Fibroblast of skin of back (primary cell): ENCODE measurements at regions not wholly inside any gene's neighbourhood (a gene's known extent, or its start where the extent isn't known, plus 50 kb on each side); places are given as distances from the start of the nearest gene placed in this dataset.

Experiments
- DNase-seq: peaks from one replicate; pipeline ENCODE4 v3.0.0-alpha.2; 2013

DNA sequence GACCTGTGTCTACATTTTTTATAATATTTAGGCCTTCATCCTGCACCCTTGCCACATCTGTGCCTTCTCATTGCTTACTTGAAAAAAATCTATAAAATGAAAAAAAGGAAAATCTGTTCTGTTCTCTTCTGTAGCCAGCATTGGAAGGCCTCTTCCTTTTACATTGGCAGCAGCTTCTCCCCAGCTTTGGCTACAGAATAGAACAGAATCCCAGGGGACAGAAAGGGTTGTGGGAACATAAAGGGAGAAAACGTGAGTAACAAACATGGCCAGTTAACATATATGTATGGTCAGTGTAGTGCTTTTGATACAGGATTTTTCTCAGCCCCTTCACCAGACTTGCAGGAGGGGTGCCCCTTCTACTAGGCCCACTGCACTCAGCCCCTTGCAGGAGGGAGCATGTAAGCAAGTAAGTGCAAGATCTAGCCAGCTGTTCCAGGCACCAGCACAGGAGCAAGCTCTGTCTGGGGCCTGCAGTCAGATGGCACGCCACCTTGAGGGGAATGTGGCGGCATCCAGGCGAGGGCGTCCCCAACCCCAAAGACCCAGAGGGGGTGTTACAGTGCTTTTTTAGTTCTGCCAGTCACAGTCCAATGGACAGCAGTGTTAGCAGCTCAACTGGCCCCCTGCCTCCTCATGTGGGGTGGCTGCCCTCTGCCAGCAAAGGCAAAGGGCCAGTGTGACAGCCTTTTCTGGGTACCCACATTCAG, 330.5 kb upstream of the ZNF462 start:
- no peak for DNase-seq

GRCh38 chr9:106534800-106535199, 328.2 kb upstream of the ZNF462 start:
- no peak for DNase-seq

- no peak for DNase-seq
These were observed 327.5 kb upstream of the ZNF462 start for GRCh38 chr9:106535439-106535838.

- DNase-seq, result no peak
These were observed 304.8 kb upstream of the ZNF462 start for GRCh38 chr9:106557996-106558667.

- no peak for DNase-seq
These were observed 302.4 kb upstream of the ZNF462 start for GRCh38 chr9:106560540-106560939.

DNA sequence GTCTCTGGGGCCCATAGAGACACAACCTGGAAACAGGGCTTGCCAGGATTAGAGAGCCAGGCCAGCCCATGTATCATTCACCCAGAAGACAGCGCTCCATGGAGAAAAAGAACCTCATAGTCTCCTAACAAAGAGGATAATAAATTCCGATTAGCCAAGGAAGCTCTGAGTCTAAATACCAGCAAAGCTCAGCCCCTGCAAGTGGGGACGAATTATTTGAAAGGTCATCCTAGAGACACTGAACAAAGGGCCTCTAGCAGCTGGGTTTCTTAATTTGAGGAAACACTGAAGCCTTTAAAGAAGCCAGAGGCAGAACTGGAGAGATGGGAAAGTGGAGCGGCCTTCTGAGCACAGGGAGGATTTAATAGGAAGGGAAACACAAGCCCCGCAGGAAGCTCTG, 287.1 kb upstream of the ZNF462 start:
- no peak for DNase-seq

- no peak for DNase-seq
These were observed 286.7 kb upstream of the ZNF462 start for GRCh38 chr9:106576232-106576760.

GRCh38 chr9:106577121-106577520, 285.8 kb upstream of the ZNF462 start:
- DNase-seq, result no peak

DNA sequence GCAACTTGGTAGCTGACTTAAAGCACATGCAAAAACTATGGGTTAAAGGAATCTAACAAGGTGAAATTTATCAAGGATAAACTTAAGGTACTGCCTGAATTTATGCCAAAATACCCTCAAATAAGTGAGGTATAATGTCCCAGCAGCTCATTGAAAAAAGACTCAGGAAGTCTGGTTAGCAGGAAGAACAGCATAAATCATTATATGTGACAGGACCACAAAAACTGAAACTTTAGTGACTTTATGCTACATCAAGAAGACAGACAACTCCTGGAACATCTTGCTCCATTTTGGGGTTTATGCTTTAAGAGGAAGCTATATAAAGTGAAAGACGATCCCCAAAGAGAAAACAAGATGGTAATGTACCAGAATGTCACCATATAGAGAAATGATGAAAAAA, 282.4 kb upstream of the ZNF462 start:
- no peak for DNase-seq

GRCh38 chr9:106581973-106582372, 281.0 kb upstream of the ZNF462 start:
- no peak for DNase-seq

GRCh38 chr9:106583751-106584150, 279.2 kb upstream of the ZNF462 start:
- no peak for DNase-seq

DNA sequence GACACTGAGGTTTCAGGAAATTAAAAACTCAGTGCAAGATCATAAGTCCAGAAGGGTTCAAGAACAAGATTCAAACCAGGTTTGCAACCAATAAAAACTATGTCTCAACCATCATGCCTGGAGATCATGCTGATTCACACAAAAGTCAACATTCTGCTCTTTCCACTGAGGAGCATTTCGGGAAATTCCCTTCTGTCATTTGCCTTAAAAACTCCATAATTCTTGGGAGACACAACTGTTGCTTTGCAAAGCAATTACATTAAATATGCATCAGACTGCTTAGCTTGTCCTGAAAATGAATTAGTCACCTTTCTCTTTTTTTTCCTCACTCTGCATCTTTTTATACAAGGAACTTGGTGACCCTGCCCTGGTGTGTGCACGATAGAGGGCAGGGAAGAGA, 275.9 kb upstream of the ZNF462 start:
- peak; percentile 8 for DNase-seq

GRCh38 chr9:106588626-106589025, 274.3 kb upstream of the ZNF462 start:
- peak; percentile 25 for DNase-seq

GRCh38 chr9:106590759-106591505, 272.0 kb upstream of the ZNF462 start:
- DNase-seq, result no peak

DNA sequence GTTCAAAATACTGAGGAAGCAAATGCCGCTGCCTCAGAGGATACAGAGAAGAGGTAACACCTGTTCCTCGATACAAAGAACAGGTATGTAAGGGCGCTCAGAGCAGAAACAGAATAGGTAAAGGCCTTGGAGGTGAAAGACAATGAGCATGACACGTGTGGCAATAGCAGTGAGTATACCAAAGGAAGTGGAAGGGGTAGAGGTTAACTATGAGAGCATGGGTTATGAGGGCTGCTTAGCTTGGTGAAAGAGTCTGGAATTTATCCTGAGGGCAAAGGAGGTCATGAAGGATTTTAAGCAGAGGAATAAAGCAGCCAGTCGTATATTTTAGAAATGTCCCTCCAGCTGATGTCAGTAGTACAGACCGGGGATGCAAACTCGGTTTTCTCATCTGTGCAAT, 269.8 kb upstream of the ZNF462 start:
- DNase-seq, result no peak

- no peak for DNase-seq
These were observed 266.0 kb upstream of the ZNF462 start for GRCh38 chr9:106596984-106597383.

DNA sequence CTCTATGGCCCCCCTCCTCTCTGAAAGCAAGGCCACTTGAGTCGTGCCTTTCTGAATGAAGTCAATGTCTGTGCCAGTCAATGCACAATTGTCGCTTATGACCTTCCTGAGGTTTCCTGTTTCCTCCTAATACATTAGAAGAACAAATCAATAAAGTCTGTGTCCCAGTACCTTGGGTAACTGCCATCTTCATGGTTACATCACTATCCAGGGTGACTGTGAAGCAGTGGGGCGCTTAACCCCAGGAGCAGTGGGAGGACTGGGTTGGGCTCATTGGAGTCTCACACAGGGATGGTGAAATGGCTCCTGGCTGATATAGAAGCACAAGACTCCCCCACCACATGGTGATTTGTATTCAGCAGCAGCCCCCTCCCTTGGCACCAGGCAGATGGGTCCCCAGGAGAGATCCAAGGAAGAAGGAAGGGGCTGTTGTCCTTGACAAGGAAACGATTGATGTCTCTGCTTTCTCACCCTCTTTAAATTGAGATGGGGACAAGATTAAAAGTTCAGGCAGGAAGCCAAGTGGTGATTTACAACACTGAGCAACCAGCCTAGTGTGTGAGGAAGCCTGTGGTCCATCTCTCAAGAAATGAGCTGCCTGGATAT, 261.9 kb upstream of the ZNF462 start:
- no peak for DNase-seq

GRCh38 chr9:106602344-106602743, 260.6 kb upstream of the ZNF462 start:
- no peak for DNase-seq

DNA sequence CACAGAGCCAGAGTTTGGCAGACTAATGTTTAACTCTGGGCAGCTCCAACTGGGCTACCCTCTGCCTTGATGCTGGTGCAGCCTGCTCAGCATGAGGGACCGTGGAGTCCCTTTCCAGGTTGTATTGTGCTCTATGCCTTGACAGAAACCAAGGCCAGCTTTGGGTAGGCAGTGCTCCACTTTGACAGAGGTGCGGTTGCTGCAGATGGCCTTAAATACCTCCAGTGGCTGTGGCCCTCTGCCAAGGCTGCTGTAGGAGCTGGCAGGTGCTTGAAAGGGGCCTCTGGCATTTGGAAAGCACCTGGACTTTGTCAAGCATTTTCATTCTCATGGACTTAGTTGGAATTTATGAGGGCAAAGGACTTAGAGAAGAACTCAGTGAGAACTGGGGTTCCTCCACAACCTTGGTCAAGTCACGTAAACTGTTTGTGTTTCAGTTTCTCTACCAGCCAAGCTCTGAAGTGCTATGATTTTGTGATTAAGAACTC, 249.7 kb upstream of the ZNF462 start:
- DNase-seq, result no peak

- DNase-seq, result no peak
These were observed 247.7 kb upstream of the ZNF462 start for GRCh38 chr9:106615118-106615889.

- DNase-seq, result no peak
These were observed 246.9 kb upstream of the ZNF462 start for GRCh38 chr9:106616026-106616425.

DNA sequence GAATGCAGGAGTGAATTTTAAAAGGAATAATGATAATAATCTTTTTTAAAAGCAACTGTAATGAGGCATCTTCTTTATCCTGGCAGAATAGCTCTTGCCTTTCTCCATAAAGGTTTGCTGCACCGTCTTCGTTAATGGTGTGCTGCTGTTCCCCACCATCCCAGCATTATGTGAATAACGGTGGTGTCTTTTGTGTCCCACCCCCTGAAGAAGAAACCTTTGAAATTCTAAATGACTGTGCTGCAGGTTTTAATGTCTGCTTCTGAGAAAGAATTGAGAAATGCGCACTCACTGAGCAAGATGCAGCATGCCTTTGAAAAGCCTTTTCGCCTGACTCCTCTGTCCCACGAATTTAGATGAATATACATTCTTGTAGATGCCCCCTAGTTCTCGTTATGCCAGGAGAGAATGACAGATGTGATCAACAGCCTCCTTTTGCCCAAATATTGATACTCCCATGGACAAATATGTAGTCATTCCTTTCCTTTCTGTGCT, 246.1 kb upstream of the ZNF462 start:
- no peak for DNase-seq
